ENCODE measurements at regions not wholly inside any gene's neighbourhood (a gene's known extent, or its start where the extent isn't known, plus 50 kb on each side); places are given as distances from the start of the nearest gene placed in this dataset.
"Not testable (repeated sequence)": the region's sequence is repeated elsewhere in the genome, so short reads cannot be mapped to it uniquely, and the experiment has no call there.

GRCh38 chr16:63808730-63809129 lies 1313.1 kb downstream of the CDH11 start:
- no peaks in the 10 kb centered on the region for H3K9me3 Mint-ChIP-seq
- H3K27ac Mint-ChIP-seq: no peak overlapping the region
- H3K4me1 Mint-ChIP-seq (ENCODE audit: low read depth): no peaks in the 10 kb centered on the region
- no peaks in the 10 kb centered on the region for H3K36me3 Mint-ChIP-seq (ENCODE audit: low read depth)
- intact Hi-C loops (cut with micrococcal nuclease): no loop called here
- no peaks in the 10 kb centered on the region for H3K27me3 Mint-ChIP-seq
- H3K4me3 Mint-ChIP-seq: no peak overlapping the region

- Mint-ChIP-seq H3K4me3 (no peak overlapping the region), H3K36me3 (ENCODE audit: low read depth) (no peaks in the 10 kb centered on the region), H3K4me1 (ENCODE audit: low read depth) (no peaks in the 10 kb centered on the region), H3K27me3 (no peaks in the 10 kb centered on the region), H3K9me3 (no peaks in the 10 kb centered on the region), H3K27ac (no peak overlapping the region)
- intact Hi-C loops (cut with micrococcal nuclease): no loop called here
These were observed 1314.9 kb downstream of the CDH11 start for GRCh38 chr16:63806794-63807506.

GRCh38 chr16:63804126-63804525 lies 1317.7 kb downstream of the CDH11 start:
- H3K4me3 Mint-ChIP-seq: no peak overlapping the region
- H3K9me3 Mint-ChIP-seq: no peaks in the 10 kb centered on the region
- no peaks in the 10 kb centered on the region for H3K27me3 Mint-ChIP-seq
- H3K27ac Mint-ChIP-seq: no peak overlapping the region
- H3K4me1 Mint-ChIP-seq (ENCODE audit: low read depth): no peaks in the 10 kb centered on the region
- no peaks in the 10 kb centered on the region for H3K36me3 Mint-ChIP-seq (ENCODE audit: low read depth)
- intact Hi-C loops (cut with micrococcal nuclease): no loop called here

GRCh38 chr16:63789603-63790002 lies 1332.3 kb downstream of the CDH11 start:
- H3K36me3 Mint-ChIP-seq (ENCODE audit: low read depth): no peaks in the 10 kb centered on the region
- H3K4me3 Mint-ChIP-seq: no peak overlapping the region
- H3K9me3 Mint-ChIP-seq: peaks cover 57% of the 10 kb centered on the region
- intact Hi-C loops (cut with micrococcal nuclease): no loop called here
- H3K27ac Mint-ChIP-seq: no peak overlapping the region
- H3K4me1 Mint-ChIP-seq (ENCODE audit: low read depth): no peaks in the 10 kb centered on the region
- no peaks in the 10 kb centered on the region for H3K27me3 Mint-ChIP-seq

- Mint-ChIP-seq H3K4me1 (ENCODE audit: low read depth) (no peaks in the 10 kb centered on the region), H3K9me3 (peaks cover 60% of the 10 kb centered on the region), H3K27me3 (no peaks in the 10 kb centered on the region), H3K4me3 (no peak overlapping the region), H3K36me3 (ENCODE audit: low read depth) (no peaks in the 10 kb centered on the region), H3K27ac (no peak overlapping the region)
- intact Hi-C loops (cut with micrococcal nuclease): no loop called here
These were observed 1334.8 kb downstream of the CDH11 start for GRCh38 chr16:63787014-63787413.

- H3K27me3 Mint-ChIP-seq: no peaks in the 10 kb centered on the region
- H3K4me1 Mint-ChIP-seq (ENCODE audit: low read depth): no peaks in the 10 kb centered on the region
- H3K27ac Mint-ChIP-seq: no peak overlapping the region
- H3K9me3 Mint-ChIP-seq: peaks cover 66% of the 10 kb centered on the region
- no peaks in the 10 kb centered on the region for H3K36me3 Mint-ChIP-seq (ENCODE audit: low read depth)
- intact Hi-C loops (cut with micrococcal nuclease): no loop called here
- H3K4me3 Mint-ChIP-seq: no peak overlapping the region
These were observed 1336.7 kb downstream of the CDH11 start for GRCh38 chr16:63785170-63785569.

GRCh38 chr16:63776437-63776836 lies 1345.4 kb downstream of the CDH11 start:
- intact Hi-C loops (cut with micrococcal nuclease): no loop called here
- H3K36me3 Mint-ChIP-seq (ENCODE audit: low read depth): no peaks in the 10 kb centered on the region
- H3K27ac Mint-ChIP-seq: no peak overlapping the region

GRCh38 chr16:63776034-63776433 lies 1345.8 kb downstream of the CDH11 start:
- no peaks in the 10 kb centered on the region for H3K4me1 Mint-ChIP-seq (ENCODE audit: low read depth)
- peaks cover 17% of the 10 kb centered on the region for H3K9me3 Mint-ChIP-seq
- H3K4me3 Mint-ChIP-seq: no peak overlapping the region
- no peak overlapping the region for H3K27ac Mint-ChIP-seq
- no peaks in the 10 kb centered on the region for H3K27me3 Mint-ChIP-seq
- no peaks in the 10 kb centered on the region for H3K36me3 Mint-ChIP-seq (ENCODE audit: low read depth)
- intact Hi-C loops (cut with micrococcal nuclease): no loop called here

More at GRCh38 chr16:63776437-63776836, 1345.4 kb downstream of the CDH11 start:
- no peak overlapping the region for H3K4me3 Mint-ChIP-seq
- no peaks in the 10 kb centered on the region for H3K4me1 Mint-ChIP-seq (ENCODE audit: low read depth)
- peaks cover 17% of the 10 kb centered on the region for H3K9me3 Mint-ChIP-seq
- H3K27me3 Mint-ChIP-seq: no peaks in the 10 kb centered on the region

GRCh38 chr16:63774302-63774701 lies 1347.6 kb downstream of the CDH11 start:
- Mint-ChIP-seq H3K36me3 (ENCODE audit: low read depth) (no peaks in the 10 kb centered on the region), H3K4me1 (ENCODE audit: low read depth) (no peaks in the 10 kb centered on the region), H3K27me3 (no peaks in the 10 kb centered on the region), H3K27ac (no peak overlapping the region), H3K4me3 (no peak overlapping the region), H3K9me3 (peaks cover 17% of the 10 kb centered on the region)
- intact Hi-C loops (cut with micrococcal nuclease): no loop called here

GRCh38 chr16:63769211-63769610 lies 1352.7 kb downstream of the CDH11 start:
- Mint-ChIP-seq H3K4me1 (ENCODE audit: low read depth) (no peaks in the 10 kb centered on the region), H3K27ac (no peak overlapping the region), H3K9me3 (peaks cover 13% of the 10 kb centered on the region), H3K27me3 (no peaks in the 10 kb centered on the region), H3K36me3 (ENCODE audit: low read depth) (no peaks in the 10 kb centered on the region), H3K4me3 (no peak overlapping the region)
- intact Hi-C loops (cut with micrococcal nuclease): no loop called here

GRCh38 chr16:63760246-63760645 lies 1361.6 kb downstream of the CDH11 start:
- H3K4me3 Mint-ChIP-seq; H3K27ac Mint-ChIP-seq; H3K36me3 Mint-ChIP-seq (ENCODE audit: low read depth); H3K4me1 Mint-ChIP-seq (ENCODE audit: low read depth); H3K27me3 Mint-ChIP-seq; intact Hi-C loops (cut with micrococcal nuclease): not testable (repeated sequence)
- peaks cover 24% of the 10 kb centered on the region for H3K9me3 Mint-ChIP-seq

- intact Hi-C loops (cut with micrococcal nuclease): no loop called here
- H3K36me3 Mint-ChIP-seq (ENCODE audit: low read depth): no peaks in the 10 kb centered on the region
- H3K9me3 Mint-ChIP-seq: peaks cover 18% of the 10 kb centered on the region
- no peaks in the 10 kb centered on the region for H3K4me1 Mint-ChIP-seq (ENCODE audit: low read depth)
- H3K27ac Mint-ChIP-seq: no peak overlapping the region
- no peaks in the 10 kb centered on the region for H3K27me3 Mint-ChIP-seq
- no peak overlapping the region for H3K4me3 Mint-ChIP-seq
These were observed 1369.5 kb downstream of the CDH11 start for GRCh38 chr16:63752347-63752746.

GRCh38 chr16:63749276-63749675 lies 1372.6 kb downstream of the CDH11 start:
- intact Hi-C loops (cut with micrococcal nuclease): no loop called here
- H3K4me3 Mint-ChIP-seq: no peak overlapping the region
- H3K9me3 Mint-ChIP-seq: no peaks in the 10 kb centered on the region
- no peak overlapping the region for H3K27ac Mint-ChIP-seq
- no peaks in the 10 kb centered on the region for H3K36me3 Mint-ChIP-seq (ENCODE audit: low read depth)
- no peaks in the 10 kb centered on the region for H3K27me3 Mint-ChIP-seq
- H3K4me1 Mint-ChIP-seq (ENCODE audit: low read depth): no peaks in the 10 kb centered on the region

GRCh38 chr16:63745456-63745855 lies 1376.4 kb downstream of the CDH11 start:
- H3K9me3 Mint-ChIP-seq: no peaks in the 10 kb centered on the region
- no peak overlapping the region for H3K4me3 Mint-ChIP-seq
- H3K27ac Mint-ChIP-seq: no peak overlapping the region

More at GRCh38 chr16:63745456-63745855, 1376.4 kb downstream of the CDH11 start:
- intact Hi-C loops (cut with micrococcal nuclease): no loop called here
- no peaks in the 10 kb centered on the region for H3K36me3 Mint-ChIP-seq (ENCODE audit: low read depth)
- no peaks in the 10 kb centered on the region for H3K27me3 Mint-ChIP-seq
- H3K4me1 Mint-ChIP-seq (ENCODE audit: low read depth): no peaks in the 10 kb centered on the region
